Activated T-helper 9 cell treated with anti-CD3 and anti-CD28 coated beads, Interleukin-2, amount 50 U/mL, for 16 hours (primary cell): ENCODE measurements at regions not wholly inside any gene's neighbourhood (a gene's known extent, or its start where the extent isn't known, plus 50 kb on each side); places are given as distances from the start of the nearest gene placed in this dataset.

Experiments used
- DNase-seq: peaks from one replicate; pipeline ENCODE4 v3.0.0-alpha.2; 2020; ENCODE audit warnings: low read depth

DNA sequence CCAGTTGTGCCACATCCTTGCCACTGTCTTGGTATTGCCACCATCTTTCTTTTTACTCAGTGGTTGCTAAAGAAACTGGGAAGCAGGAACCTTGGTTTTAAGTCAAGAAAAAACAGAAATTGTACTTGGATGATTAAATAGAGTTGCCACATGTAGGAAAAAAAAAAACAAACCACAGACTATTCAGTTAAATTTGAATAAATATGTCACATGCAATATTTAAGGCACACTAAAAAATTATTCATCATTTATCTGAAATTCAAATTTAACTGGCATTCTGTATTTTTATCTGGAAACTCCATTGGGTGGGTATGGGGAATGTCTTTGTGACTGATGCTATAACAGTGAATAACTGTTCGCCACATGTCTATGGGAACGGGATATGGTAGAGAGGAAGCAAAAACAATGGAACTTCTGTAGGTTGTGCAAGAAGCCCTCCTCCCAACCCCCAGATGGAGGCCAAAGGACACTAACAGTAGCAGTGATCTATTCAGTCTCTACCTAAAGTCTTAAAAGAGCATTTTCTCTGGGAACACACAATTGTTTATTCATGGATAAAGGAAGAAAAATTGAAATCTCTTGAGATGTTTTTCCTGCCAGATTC is 57.0 kb upstream of the PLAC8 start:
- DNase-seq: no peak

DNA sequence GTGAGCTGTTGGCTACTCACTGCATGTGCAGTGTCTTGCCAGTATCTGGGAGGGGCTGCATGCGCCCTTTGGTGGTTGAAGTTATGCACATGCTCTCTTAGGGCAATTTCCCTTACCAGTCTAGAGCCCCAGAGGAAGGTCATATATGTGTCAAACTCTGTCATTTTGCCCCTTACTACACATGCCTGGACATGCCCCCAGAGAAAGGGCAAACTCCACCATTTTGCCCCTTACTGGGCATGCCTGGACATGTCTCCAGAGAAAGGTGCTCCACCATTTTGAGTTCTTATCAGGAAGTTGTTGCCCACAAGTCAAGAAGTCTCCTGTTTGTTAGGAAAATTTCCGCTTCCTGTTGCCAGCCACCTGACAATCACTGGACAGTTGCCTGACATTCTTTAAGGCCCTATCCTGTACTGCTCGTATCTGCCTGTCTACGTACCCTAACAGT is 56.4 kb upstream of the PLAC8 start:
- DNase-seq: no peak
